Fibroblast of the aortic adventitia (primary cell): ENCODE measurements at regions not wholly inside any gene's neighbourhood (a gene's known extent, or its start where the extent isn't known, plus 50 kb on each side); places are given as distances from the start of the nearest gene placed in this dataset.

Source experiments
- DNase-seq: peaks from one replicate; pipeline ENCODE4 v3.0.0-alpha.2; 2010; ENCODE audit warnings: low read depth
- H3K4me3 ChIP-seq: 2 replicates; pipeline ENCODE4 v1.5.1; 2011; ENCODE audit warnings: low read depth, mild to moderate bottlenecking, control low read depth, low read length, moderate library complexity
- CTCF ChIP-seq: IDR thresholded peaks from 2 replicates; pipeline ENCODE4 v1.5.1; 2011; ENCODE audit warnings: mild to moderate bottlenecking, low read length, control low read depth, inconsistent platforms; ENCODE audit not compliant: insufficient read depth

- H3K4me3 ChIP-seq: no peak overlapping the region
- no peak for TF ChIP-seq CTCF
- DNase-seq: no peak
Observed at GRCh38 chr13:47548294-47548840, 452.7 kb downstream of the SUCLA2 start.

- no peak overlapping the region for H3K4me3 ChIP-seq
- DNase-seq: no peak
- TF ChIP-seq CTCF: no peak
Observed at GRCh38 chr13:47546391-47547225, 454.5 kb downstream of the SUCLA2 start.

GRCh38 chr13:47545201-47546024 lies 455.7 kb downstream of the SUCLA2 start:
- no peak overlapping the region for H3K4me3 ChIP-seq
- TF ChIP-seq CTCF: no peak
- peak; percentile 4 for DNase-seq

GRCh38 chr13:47539317-47539716 lies 461.8 kb downstream of the SUCLA2 start:
- no peak for DNase-seq
- no peak overlapping the region for H3K4me3 ChIP-seq
- no peak for TF ChIP-seq CTCF

GRCh38 chr13:47523771-47524170 lies 477.3 kb downstream of the SUCLA2 start:
- no peak for DNase-seq
- H3K4me3 ChIP-seq: no peak overlapping the region
- TF ChIP-seq CTCF: no peak

DNA sequence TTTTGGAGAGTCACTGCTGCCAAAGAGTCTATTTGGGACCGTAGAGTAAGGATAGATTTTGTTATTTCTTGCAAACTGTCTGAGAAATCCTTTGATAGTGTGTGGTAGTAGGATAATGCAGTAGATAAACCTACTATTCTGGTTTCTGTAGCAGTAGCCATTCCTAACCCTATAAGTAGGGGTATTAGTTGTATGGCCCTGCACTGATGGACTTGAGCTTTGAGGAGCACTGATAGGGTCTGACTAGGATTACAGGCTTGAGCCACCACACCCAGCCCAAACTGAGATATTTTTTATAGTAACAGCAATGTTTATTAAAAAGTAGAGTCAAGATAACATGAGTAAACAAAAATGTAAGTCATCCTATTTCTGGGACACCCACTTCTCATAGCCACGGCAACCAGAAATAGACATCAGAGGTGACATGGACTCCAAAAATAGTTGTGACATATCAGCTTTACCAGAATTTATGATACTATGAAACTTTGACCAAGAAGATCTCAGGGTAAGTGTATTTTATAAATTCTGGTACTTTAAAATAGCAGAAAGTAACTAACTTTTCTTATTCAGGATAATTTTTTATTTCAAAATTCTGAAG lies 479.1 kb downstream of the SUCLA2 start:
- no peak overlapping the region for H3K4me3 ChIP-seq
- no peak for TF ChIP-seq CTCF
- DNase-seq: no peak
